ENCODE measurements at regions not wholly inside any gene's neighbourhood (a gene's known extent, or its start where the extent isn't known, plus 50 kb on each side); places are given as distances from the start of the nearest gene placed in this dataset.
"Not testable (repeated sequence)": the region's sequence is repeated elsewhere in the genome, so short reads cannot be mapped to it uniquely, and the experiment has no call there.

- no peak overlapping the region for H3K9ac ChIP-seq (ENCODE audit: low read length)
- no peaks in the 10 kb centered on the region for H3K36me3 ChIP-seq (ENCODE audit: insufficient read depth, low read length)
- no peaks in the 10 kb centered on the region for H3K9me2 ChIP-seq (replicated peaks; ENCODE audit: insufficient read depth, low read length)
- no peaks in the 10 kb centered on the region for H3K27me3 ChIP-seq (ENCODE audit: low read length)
- no peak overlapping the region for H3K4me2 ChIP-seq (ENCODE audit: low read depth, low read length, poor library complexity, severe bottlenecking)
- H4K20me1 ChIP-seq (ENCODE audit: insufficient read depth, low read depth, low read length), result no peaks in the 10 kb centered on the region
- no peaks in the 10 kb centered on the region for H3K4me1 ChIP-seq (ENCODE audit: low read length)
- H3K27ac ChIP-seq (ENCODE audit: low read length), result no peak overlapping the region
- no peaks in the 10 kb centered on the region for H3K79me2 ChIP-seq (ENCODE audit: low read length)
- peaks cover 17% of the 10 kb centered on the region for H3K9me3 ChIP-seq (ENCODE audit: low read length)
- DNase-seq, result no peak
- H3K4me3 ChIP-seq (ENCODE audit: low read length), result no peak overlapping the region
- no peak overlapping the region for H2AFZ ChIP-seq (ENCODE audit: low read length)
These were observed 393.0 kb downstream of the PPP1R2C start for GRCh38 chrX:42384956-42385355.

- peaks cover 13% of the 10 kb centered on the region for H3K9me3 ChIP-seq (ENCODE audit: low read length)
- H3K9ac ChIP-seq (ENCODE audit: low read length), result no peak overlapping the region
- H3K27me3 ChIP-seq (ENCODE audit: low read length), result no peaks in the 10 kb centered on the region
- no peak for DNase-seq
- H3K79me2 ChIP-seq (ENCODE audit: low read length), result no peaks in the 10 kb centered on the region
- H3K4me3 ChIP-seq (ENCODE audit: low read length), result no peak overlapping the region
- no peak overlapping the region for H3K27ac ChIP-seq (ENCODE audit: low read length)
- H3K4me1 ChIP-seq (ENCODE audit: low read length), result no peaks in the 10 kb centered on the region
- no peak overlapping the region for H3K4me2 ChIP-seq (ENCODE audit: low read depth, low read length, poor library complexity, severe bottlenecking)
- no peaks in the 10 kb centered on the region for H3K9me2 ChIP-seq (replicated peaks; ENCODE audit: insufficient read depth, low read length)
- H3K36me3 ChIP-seq (ENCODE audit: insufficient read depth, low read length), result no peaks in the 10 kb centered on the region
- no peaks in the 10 kb centered on the region for H4K20me1 ChIP-seq (ENCODE audit: insufficient read depth, low read depth, low read length)
- no peak overlapping the region for H2AFZ ChIP-seq (ENCODE audit: low read length)
These were observed 399.1 kb downstream of the PPP1R2C start for GRCh38 chrX:42378857-42379256.

DNA sequence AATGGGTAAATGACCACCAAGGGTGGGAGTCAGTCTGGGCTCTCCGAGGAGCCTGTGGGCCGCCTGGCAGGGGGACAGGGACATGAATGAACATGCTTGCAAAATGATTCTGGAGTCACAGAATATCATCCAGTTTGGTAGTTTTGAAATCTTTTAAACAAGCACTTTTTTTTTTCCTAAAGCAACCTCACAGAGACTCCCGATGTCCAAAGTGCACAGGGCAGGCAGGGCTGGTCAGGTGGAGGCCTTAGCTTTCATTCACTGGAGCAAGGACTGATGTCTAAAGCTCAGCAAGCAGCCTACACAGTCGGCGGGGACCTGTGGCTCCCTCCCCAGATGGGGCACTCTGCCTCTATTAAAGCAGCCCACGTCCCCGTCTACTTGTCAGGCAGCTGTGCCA lies 402.9 kb downstream of the PPP1R2C start:
- Histone ChIP-seq H3K36me3 (ENCODE audit: insufficient read depth, low read length) (no peaks in the 10 kb centered on the region), H3K9me2 (replicated peaks; ENCODE audit: insufficient read depth, low read length) (no peaks in the 10 kb centered on the region), H3K79me2 (ENCODE audit: low read length) (no peaks in the 10 kb centered on the region), H2AFZ (ENCODE audit: low read length) (no peak overlapping the region), H3K27ac (ENCODE audit: low read length) (no peak overlapping the region), H3K9ac (ENCODE audit: low read length) (no peak overlapping the region), H3K4me1 (ENCODE audit: low read length) (no peaks in the 10 kb centered on the region), H3K9me3 (ENCODE audit: low read length) (no peaks in the 10 kb centered on the region), H3K27me3 (ENCODE audit: low read length) (no peaks in the 10 kb centered on the region), H3K4me3 (ENCODE audit: low read length) (no peak overlapping the region), H3K4me2 (ENCODE audit: low read depth, low read length, poor library complexity, severe bottlenecking) (no peak overlapping the region), H4K20me1 (ENCODE audit: insufficient read depth, low read depth, low read length) (no peaks in the 10 kb centered on the region)
- DNase-seq, result no peak

DNA sequence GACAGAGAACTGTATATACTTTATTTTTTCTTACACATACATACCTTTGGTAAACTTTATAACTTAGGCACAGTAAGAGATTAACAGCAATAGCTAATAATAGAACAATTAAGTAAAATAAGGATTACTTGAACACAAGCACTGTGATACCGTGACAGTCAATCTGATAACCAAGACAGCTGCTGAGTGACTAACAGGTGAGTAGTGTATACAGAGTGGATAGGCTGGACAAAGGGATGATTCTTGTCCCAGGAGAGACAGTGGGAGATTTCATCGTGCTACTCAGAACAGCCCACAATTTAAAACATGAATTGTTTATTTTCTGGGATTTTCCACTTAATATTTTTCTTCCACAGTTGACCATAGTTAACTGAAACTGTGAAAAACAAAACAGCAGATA lies 411.8 kb downstream of the PPP1R2C start:
- H4K20me1 ChIP-seq (ENCODE audit: insufficient read depth, low read depth, low read length), result no peaks in the 10 kb centered on the region
- H3K79me2 ChIP-seq (ENCODE audit: low read length), result no peaks in the 10 kb centered on the region
- no peaks in the 10 kb centered on the region for H3K36me3 ChIP-seq (ENCODE audit: insufficient read depth, low read length)
- 0 out of 2 replicates have a peak, but pooled peaks cover 2% of the 10 kb centered on the region for H3K9me3 ChIP-seq (ENCODE audit: low read length)
- H3K4me3 ChIP-seq (ENCODE audit: low read length), result no peak overlapping the region
- no peak overlapping the region for H3K9ac ChIP-seq (ENCODE audit: low read length)
- no peaks in the 10 kb centered on the region for H3K9me2 ChIP-seq (replicated peaks; ENCODE audit: insufficient read depth, low read length)
- H3K27ac ChIP-seq (ENCODE audit: low read length), result no peak overlapping the region
- no peak overlapping the region for H2AFZ ChIP-seq (ENCODE audit: low read length)
- no peaks in the 10 kb centered on the region for H3K27me3 ChIP-seq (ENCODE audit: low read length)
- no peak for DNase-seq
- H3K4me1 ChIP-seq (ENCODE audit: low read length), result no peaks in the 10 kb centered on the region
- no peak overlapping the region for H3K4me2 ChIP-seq (ENCODE audit: low read depth, low read length, poor library complexity, severe bottlenecking)

DNA sequence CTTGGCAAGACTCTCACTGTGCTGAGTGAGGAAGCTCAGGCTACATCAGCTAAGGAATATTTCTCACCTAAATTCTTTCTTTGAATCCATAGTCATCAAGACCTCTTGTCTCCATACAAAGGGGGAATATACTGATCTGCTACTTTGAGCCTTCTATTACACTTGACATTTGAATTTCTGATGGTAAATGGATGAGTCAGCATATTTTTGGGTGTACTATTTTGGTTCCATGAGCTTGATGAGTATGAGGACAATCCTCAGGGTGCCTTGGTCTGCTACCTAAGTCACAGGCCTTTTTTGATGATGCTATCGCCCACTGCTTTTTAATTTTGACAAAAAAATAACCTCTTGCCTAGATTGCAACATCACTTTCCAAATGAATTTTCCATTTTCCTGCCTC lies 415.7 kb downstream of the PPP1R2C start:
- no peaks in the 10 kb centered on the region for H3K9me2 ChIP-seq (replicated peaks; ENCODE audit: insufficient read depth, low read length)
- no peaks in the 10 kb centered on the region for H3K27me3 ChIP-seq (ENCODE audit: low read length)
- H4K20me1 ChIP-seq (ENCODE audit: insufficient read depth, low read depth, low read length), result no peaks in the 10 kb centered on the region
- no peaks in the 10 kb centered on the region for H3K36me3 ChIP-seq (ENCODE audit: insufficient read depth, low read length)
- no peak overlapping the region for H2AFZ ChIP-seq (ENCODE audit: low read length)
- H3K4me1 ChIP-seq (ENCODE audit: low read length), result no peaks in the 10 kb centered on the region
- no peak overlapping the region for H3K4me2 ChIP-seq (ENCODE audit: low read depth, low read length, poor library complexity, severe bottlenecking)
- no peak for DNase-seq
- no peak overlapping the region for H3K27ac ChIP-seq (ENCODE audit: low read length)
- H3K79me2 ChIP-seq (ENCODE audit: low read length), result no peaks in the 10 kb centered on the region
- no peak overlapping the region for H3K4me3 ChIP-seq (ENCODE audit: low read length)
- 0 out of 2 replicates have a peak, but pooled peaks cover 11% of the 10 kb centered on the region for H3K9me3 ChIP-seq (ENCODE audit: low read length)
- no peak overlapping the region for H3K9ac ChIP-seq (ENCODE audit: low read length)

GRCh38 chrX:42342981-42343380 lies 419.6 kb upstream of the CASK start:
- H3K79me2 ChIP-seq (ENCODE audit: low read length); H3K27ac ChIP-seq (ENCODE audit: low read length); H3K27me3 ChIP-seq (ENCODE audit: low read length); DNase-seq; H4K20me1 ChIP-seq (ENCODE audit: insufficient read depth, low read depth, low read length); H3K9me3 ChIP-seq (ENCODE audit: low read length); H3K4me3 ChIP-seq (ENCODE audit: low read length); H3K4me1 ChIP-seq (ENCODE audit: low read length); H3K9me2 ChIP-seq (replicated peaks; ENCODE audit: insufficient read depth, low read length); H3K36me3 ChIP-seq (ENCODE audit: insufficient read depth, low read length); H3K9ac ChIP-seq (ENCODE audit: low read length); H2AFZ ChIP-seq (ENCODE audit: low read length); H3K4me2 ChIP-seq (ENCODE audit: low read depth, low read length, poor library complexity, severe bottlenecking): not testable (repeated sequence)
